K562 (cell line): ENCODE measurements at regions not wholly inside any gene's neighbourhood (a gene's known extent, or its start where the extent isn't known, plus 50 kb on each side); places are given as distances from the start of the nearest gene placed in this dataset.

Source experiments
- ATAC-seq: fragments of 200-7000 bp; cut with Tn5 transposase; 3 replicates; pipeline ENCODE4 v1.9.1; 2020; ENCODE audit warnings: moderate library complexity
- BruUV-seq: library from RNA; stranded (reverse); fragments of 400-500 nt; replicated peaks from 2 replicates; lab custom pipeline; 2021; lab: Mats Ljungman, UMichigan
- CTCF ChIA-PET: fragments of 300-600 bp; formaldehyde crosslinking; extraction: SDS; loops from one replicate; lab custom pipeline; 2021; ENCODE audit warnings: low intra/inter-chr PET ratio; lab: Yijun Ruan, JAX
- POLR2A ChIA-PET: fragments of 300-600, 350-650 bp; sonication (Branson Sonifier 250); formaldehyde crosslinking; extraction: SDS; loops from one replicate; lab custom pipeline; 2021; ENCODE audit warnings: antibody characterized with exemption, inconsistent platforms; lab: Yijun Ruan, JAX
- DNase-seq, 4 experiments: peaks; one replicate each; pipeline versions ENCODE4 v3.0.0 to v3.0.0-alpha.2; 2011 to 2018; ENCODE audit warnings: low spot score in 3 of 4, mixed read lengths in 3 of 4; ENCODE audit errors: extremely low read depth in 1 of 4
- FAIRE-seq: peaks from 2 replicates; lab custom pipeline; 2011; peaks lifted over from hg19 to GRCh38; lab: Jason Lieb, UNC
- H2AFZ ChIP-seq: 2 replicates; pipeline ENCODE4 v1.6.0; 2011; ENCODE audit warnings: low read depth, low read length, control low read depth, inconsistent platforms
- H3K27ac ChIP-seq: fragments of 200-600 bp; 3 replicates; pipeline ENCODE4 v1.8.0; 2011; ENCODE audit warnings: low read depth, mild to moderate bottlenecking, control low read depth, inconsistent platforms, low read length, moderate library complexity, mixed read lengths; ENCODE audit errors: extremely low read depth
- H3K27me3 ChIP-seq, 2 experiments: fragments of 300-600 bp in 1 of 2; 2 replicates in 1 of 2; 3 replicates in 1 of 2; pipeline versions ENCODE4 v1.6.0 to v1.8.0; 2011; ENCODE audit warnings: inconsistent platforms in 2 of 2, low read length in 2 of 2, mild to moderate bottlenecking in 1 of 2, mixed read lengths in 1 of 2, moderate library complexity in 1 of 2; ENCODE audit not compliant: control insufficient read depth in 2 of 2, insufficient read depth in 2 of 2
- H3K36me3 ChIP-seq: fragments of 300-600 bp; 3 replicates; pipeline ENCODE4 v1.8.0; 2011; ENCODE audit warnings: mild to moderate bottlenecking, low read length, inconsistent platforms; ENCODE audit not compliant: control insufficient read depth, insufficient read depth
- H3K4me1 ChIP-seq, 2 experiments: fragments of 200-600 bp in 1 of 2; replicated peaks in 1 of 2; 2 replicates in 1 of 2; 3 replicates in 1 of 2; pipeline versions ENCODE4 v1.5.1 to v1.8.0; 2011; ENCODE audit warnings: inconsistent platforms in 2 of 2, low read length in 2 of 2, mild to moderate bottlenecking in 1 of 2, mixed read lengths in 1 of 2, moderate library complexity in 1 of 2; ENCODE audit not compliant: control insufficient read depth in 2 of 2, insufficient read depth in 2 of 2
- H3K4me2 ChIP-seq: 2 replicates; pipeline ENCODE4 v1.6.1; 2011; ENCODE audit warnings: low read length, control low read depth, inconsistent platforms, mixed read lengths; ENCODE audit not compliant: insufficient read depth
- H3K4me3 ChIP-seq: fragments of 200-600 bp; sonication (generic), shearing (Covaris generic); 2 replicates; pipeline ENCODE4 v1.5.1; 2016; ENCODE audit warnings: control low read depth, inconsistent platforms
- H3K79me2 ChIP-seq: fragments of 200-600 bp; 3 replicates; pipeline ENCODE4 v1.8.0; 2011; ENCODE audit warnings: low read length, inconsistent platforms; ENCODE audit not compliant: control insufficient read depth, insufficient read depth
- H3K9ac ChIP-seq, 2 experiments: 2 replicates each; pipeline versions ENCODE4 v1.6.0 to v1.6.1; 2011; ENCODE audit warnings: low read depth in 2 of 2, low read length in 2 of 2, control low read depth in 1 of 2, inconsistent platforms in 1 of 2, mild to moderate bottlenecking in 1 of 2, mixed read lengths in 1 of 2; ENCODE audit not compliant: insufficient read depth in 1 of 2
- H3K9me1 ChIP-seq: one replicate; pipeline ENCODE4 v1.6.0; 2011; ENCODE audit warnings: inconsistent platforms, mild to moderate bottlenecking, low read length, moderate library complexity; ENCODE audit not compliant: control insufficient read depth, insufficient read depth
- H3K9me3 ChIP-seq: replicated peaks from 2 replicates; pipeline ENCODE4 v1.5.1; 2011; ENCODE audit warnings: low read depth, low read length, inconsistent platforms; ENCODE audit not compliant: control insufficient read depth, insufficient read depth
- H4K20me1 ChIP-seq: replicated peaks from 2 replicates; pipeline ENCODE4 v1.6.1; 2011; ENCODE audit warnings: low read length, inconsistent platforms, mixed read lengths; ENCODE audit not compliant: control insufficient read depth, insufficient read depth
- PTBP1 ChIP-seq: fragments of 200-400 bp; formaldehyde crosslinking; IDR thresholded peaks from 2 replicates; pipeline ENCODE4 v1.6.1; 2017; ENCODE audit warnings: low read depth, low read length
- ZBTB11 ChIP-seq, 3 experiments: fragments of 200-800 bp in 1 of 3; fragments of 250-450 bp in 1 of 3; fragments of 450-650 bp in 1 of 3; sonication (Bioruptor Pico) in 1 of 3; sonication (Bioruptor generic) in 1 of 3; formaldehyde crosslinking in 1 of 3; IDR thresholded peaks; 2 replicates each; pipeline versions ENCODE4 v1.6.1 to v1.8.0; 2016 to 2022; ENCODE audit warnings: mild to moderate bottlenecking in 2 of 3, missing genetic modification characterization in 2 of 3, missing compliant biosample characterization in 1 of 3, moderate library complexity in 1 of 3
- ZNF75A ChIP-seq: fragments of 450-650 bp; formaldehyde crosslinking; IDR thresholded peaks from 2 replicates; pipeline ENCODE4 v1.4.0; 2020; ENCODE audit warnings: mild to moderate bottlenecking
- WGBS: fragments of 100-300 bp; shearing (Covaris generic); methylation state at CpG from one replicate; pipeline ENCODE4 v1.1.6; 2016; ENCODE audit warnings: low coverage, mixed read lengths; ENCODE audit not compliant: insufficient coverage; ENCODE audit errors: missing lambda C conversion rate; 5-methylcytosine and 5-hydroxymethylcytosine counted together
- in situ Hi-C: fragments of 300-500 bp; cut with MboI; formaldehyde crosslinking; loops from 4 replicates; pipeline ENCODE4 v1.15.0; 2018; ENCODE audit warnings: inconsistent platforms, mixed read lengths
- intact Hi-C: fragments of 100-400 bp; cut with micrococcal nuclease; formaldehyde crosslinking; loops from 2 replicates; pipeline ENCODE4 v1.14.2; 2022
- TF ChIP-seq, protein P1 (sequence below), 3 experiments: IDR thresholded peaks in 2 of 3; conservative IDR thresholded peaks in 1 of 3; 2 replicates each; pipeline ENCODE4 v1.5.1; 2011 to 2012; ENCODE audit warnings: low read length in 3 of 3, mild to moderate bottlenecking in 3 of 3, control low read depth in 2 of 3, improper control_type of control experiment in 1 of 3, inconsistent platforms in 1 of 3, low read depth in 1 of 3, mixed read lengths in 1 of 3, moderate library complexity in 1 of 3; ENCODE audit not compliant: insufficient read depth in 2 of 3
- TF ChIP-seq, protein P2 (sequence below): fragments of 450-650 bp; formaldehyde crosslinking; IDR thresholded peaks from 2 replicates; pipeline ENCODE4 v1.4.0; 2020; ENCODE audit warnings: mild to moderate bottlenecking

- H3K9ac ChIP-seq, result no peak overlapping the region
- no TSS peak for BruUV-seq
- H3K4me2 ChIP-seq, result no peak overlapping the region
- POLR2A ChIA-PET, result no interaction called here
- H3K9me1 ChIP-seq, result no peaks in the 10 kb centered on the region
- H2AFZ ChIP-seq, result no peak overlapping the region
- WGBS, result 0% methylated on average over 2 of the region's 2 CpGs
- TF ChIP-seq ZBTB11 (CRISPR knock-in tag; IDR thresholded peaks at IDR 0.05) (no peak), ZNF75A (CRISPR knock-in tag) (no peak), PTBP1 (no peak)
- TF ChIP-seq, protein P1, sequence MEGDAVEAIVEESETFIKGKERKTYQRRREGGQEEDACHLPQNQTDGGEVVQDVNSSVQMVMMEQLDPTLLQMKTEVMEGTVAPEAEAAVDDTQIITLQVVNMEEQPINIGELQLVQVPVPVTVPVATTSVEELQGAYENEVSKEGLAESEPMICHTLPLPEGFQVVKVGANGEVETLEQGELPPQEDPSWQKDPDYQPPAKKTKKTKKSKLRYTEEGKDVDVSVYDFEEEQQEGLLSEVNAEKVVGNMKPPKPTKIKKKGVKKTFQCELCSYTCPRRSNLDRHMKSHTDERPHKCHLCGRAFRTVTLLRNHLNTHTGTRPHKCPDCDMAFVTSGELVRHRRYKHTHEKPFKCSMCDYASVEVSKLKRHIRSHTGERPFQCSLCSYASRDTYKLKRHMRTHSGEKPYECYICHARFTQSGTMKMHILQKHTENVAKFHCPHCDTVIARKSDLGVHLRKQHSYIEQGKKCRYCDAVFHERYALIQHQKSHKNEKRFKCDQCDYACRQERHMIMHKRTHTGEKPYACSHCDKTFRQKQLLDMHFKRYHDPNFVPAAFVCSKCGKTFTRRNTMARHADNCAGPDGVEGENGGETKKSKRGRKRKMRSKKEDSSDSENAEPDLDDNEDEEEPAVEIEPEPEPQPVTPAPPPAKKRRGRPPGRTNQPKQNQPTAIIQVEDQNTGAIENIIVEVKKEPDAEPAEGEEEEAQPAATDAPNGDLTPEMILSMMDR (IDR thresholded peaks at IDR 0.05 in 2 of 3, conservative IDR thresholded peaks at IDR 0.05 in 1 of 3; ENCODE audit: insufficient read depth in 2 of 3, low read depth in 1 of 3, low read length in 3 of 3), result no peak
- TF ChIP-seq, protein P2, sequence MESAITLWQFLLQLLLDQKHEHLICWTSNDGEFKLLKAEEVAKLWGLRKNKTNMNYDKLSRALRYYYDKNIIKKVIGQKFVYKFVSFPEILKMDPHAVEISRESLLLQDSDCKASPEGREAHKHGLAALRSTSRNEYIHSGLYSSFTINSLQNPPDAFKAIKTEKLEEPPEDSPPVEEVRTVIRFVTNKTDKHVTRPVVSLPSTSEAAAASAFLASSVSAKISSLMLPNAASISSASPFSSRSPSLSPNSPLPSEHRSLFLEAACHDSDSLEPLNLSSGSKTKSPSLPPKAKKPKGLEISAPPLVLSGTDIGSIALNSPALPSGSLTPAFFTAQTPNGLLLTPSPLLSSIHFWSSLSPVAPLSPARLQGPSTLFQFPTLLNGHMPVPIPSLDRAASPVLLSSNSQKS (CRISPR knock-in tag), result no peak
- TF ChIP-seq, all 486 proteins: peak for 0
- Histone ChIP-seq H3K79me2 (no peaks in the 10 kb centered on the region), H3K27me3 (no peaks in the 10 kb centered on the region), H3K4me1 (no peaks in the 10 kb centered on the region), H3K4me3 (no peak overlapping the region), H3K9me3 (no peaks in the 10 kb centered on the region), H3K27ac (no peak overlapping the region), H3K36me3 (no peaks in the 10 kb centered on the region), H4K20me1 (no peaks in the 10 kb centered on the region)
- intact Hi-C loops, result no loop called here
- ATAC-seq, result no peak
- FAIRE-seq, result no peak
- DNase-seq, result no peak
- CTCF ChIA-PET, result no interaction called here
- in situ Hi-C loops, result no loop called here
Observed at GRCh38 chr5:147175516-147176097, 59.2 kb upstream of the STK32A start.
